Kidney epithelial cell (primary cell): ENCODE measurements at regions not wholly inside any gene's neighbourhood (a gene's known extent, or its start where the extent isn't known, plus 50 kb on each side); places are given as distances from the start of the nearest gene placed in this dataset.

ENCODE experiments used
- DNase-seq: peaks from one replicate; pipeline ENCODE4 v3.0.0-alpha.2; 2010; ENCODE audit warnings: low read depth
- H3K27me3 ChIP-seq: 2 replicates; pipeline ENCODE4 v1.6.0; 2011; ENCODE audit warnings: low read length; ENCODE audit not compliant: control insufficient read depth, insufficient read depth
- H3K36me3 ChIP-seq: 2 replicates; pipeline ENCODE4 v1.5.1; 2011; ENCODE audit warnings: low read length; ENCODE audit not compliant: control insufficient read depth, insufficient read depth
- H3K4me3 ChIP-seq: 2 replicates; pipeline ENCODE4 v1.5.1; 2011; ENCODE audit warnings: low read depth, mild to moderate bottlenecking, control low read depth, low read length
- CTCF ChIP-seq: IDR thresholded peaks from 2 replicates; pipeline ENCODE4 v1.5.1; 2011; ENCODE audit warnings: mild to moderate bottlenecking, moderate library complexity, low read length, control low read depth, inconsistent platforms; ENCODE audit not compliant: insufficient read depth, poor library complexity, severe bottlenecking

DNA sequence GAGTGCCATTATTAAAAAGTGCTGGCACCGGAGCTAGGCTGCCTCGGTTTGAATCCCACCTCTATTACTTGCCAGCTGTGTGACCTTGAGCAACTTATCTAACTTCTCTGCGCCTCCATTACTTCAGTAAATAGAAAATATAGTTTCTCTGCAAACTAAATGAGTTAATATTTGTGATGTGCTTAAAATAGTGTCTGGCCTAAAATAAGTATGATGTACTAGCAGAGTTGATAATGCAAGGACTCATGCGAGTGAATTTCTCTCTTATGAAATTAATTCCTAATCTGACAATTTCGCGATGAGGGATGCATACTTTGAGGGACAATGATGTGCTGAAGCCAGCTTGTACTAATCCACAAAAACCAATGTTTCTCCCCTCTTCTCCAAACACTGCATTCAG lies 180.8 kb upstream of the NTF3 start:
- no peak for TF ChIP-seq CTCF
- Histone ChIP-seq H3K27me3 (no peaks in the 10 kb centered on the region), H3K36me3 (no peaks in the 10 kb centered on the region), H3K4me3 (no peak overlapping the region)
- DNase-seq, result no peak

GRCh38 chr12:5251786-5252185 lies 180.1 kb upstream of the NTF3 start:
- no peak for DNase-seq
- Histone ChIP-seq H3K27me3 (no peaks in the 10 kb centered on the region), H3K36me3 (no peaks in the 10 kb centered on the region), H3K4me3 (no peak overlapping the region)
- no peak for TF ChIP-seq CTCF

- no peak for TF ChIP-seq CTCF
- H3K36me3 ChIP-seq, result no peaks in the 10 kb centered on the region
- no peaks in the 10 kb centered on the region for H3K27me3 ChIP-seq
- no peak overlapping the region for H3K4me3 ChIP-seq
- peak; percentile 12 for DNase-seq
These were observed 177.2 kb upstream of the NTF3 start for GRCh38 chr12:5254703-5255102.

DNA sequence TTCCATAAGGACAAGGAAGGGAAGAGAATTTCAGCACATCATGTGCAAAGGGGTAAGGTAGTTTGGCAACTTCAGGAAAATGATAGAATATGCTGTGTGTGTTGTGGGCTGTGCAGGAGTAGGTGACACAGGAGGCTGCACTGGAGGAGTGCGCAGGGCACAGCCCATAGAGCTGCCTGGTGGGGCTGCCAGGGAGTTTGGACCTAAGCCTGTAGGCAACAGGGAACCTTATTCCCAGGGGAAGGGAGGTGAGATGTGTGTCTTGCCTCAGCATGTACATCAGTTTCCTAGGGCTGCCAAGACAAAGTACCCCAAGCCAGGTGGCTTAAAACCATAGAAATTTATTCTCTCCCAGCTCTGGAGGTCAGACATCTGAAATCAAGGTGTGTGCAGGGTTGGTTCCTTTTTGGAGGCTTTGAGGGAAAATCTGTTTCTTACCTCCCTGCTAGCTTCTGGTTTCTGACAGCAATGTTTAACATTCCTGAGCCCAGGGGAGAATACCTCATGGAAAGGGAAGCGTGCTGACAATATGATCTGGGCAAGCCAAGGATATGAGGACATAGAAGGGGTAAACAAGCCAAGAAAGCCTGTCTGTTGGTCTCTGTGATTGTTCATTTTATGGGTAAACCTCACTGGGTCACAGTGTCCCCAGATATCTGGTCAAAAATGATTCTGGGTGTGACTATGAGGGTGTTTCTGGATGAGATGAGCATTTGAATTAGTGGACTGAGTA lies 174.0 kb upstream of the NTF3 start:
- no peak for TF ChIP-seq CTCF
- Histone ChIP-seq H3K36me3 (no peaks in the 10 kb centered on the region), H3K27me3 (no peaks in the 10 kb centered on the region), H3K4me3 (no peak overlapping the region)
- DNase-seq, result no peak

GRCh38 chr12:5258498-5258897 lies 173.4 kb upstream of the NTF3 start:
- TF ChIP-seq CTCF, result no peak
- Histone ChIP-seq H3K27me3 (no peaks in the 10 kb centered on the region), H3K4me3 (no peak overlapping the region), H3K36me3 (no peaks in the 10 kb centered on the region)
- DNase-seq, result no peak

- no peaks in the 10 kb centered on the region for H3K27me3 ChIP-seq
- no peak overlapping the region for H3K4me3 ChIP-seq
- DNase-seq, result no peak
- no peak for TF ChIP-seq CTCF
- H3K36me3 ChIP-seq, result no peaks in the 10 kb centered on the region
These were observed 173.0 kb upstream of the NTF3 start for GRCh38 chr12:5258926-5259325.
